NCI-H128 (cell line): ENCODE measurements at regions not wholly inside any gene's neighbourhood (a gene's known extent, or its start where the extent isn't known, plus 50 kb on each side); places are given as distances from the start of the nearest gene placed in this dataset.

ENCODE experiments used
- DNase-seq: peaks from one replicate; lab custom pipeline; 2025; ENCODE audit not compliant: unreplicated experiment; lab: John Stamatoyannopoulos, UW

DNA sequence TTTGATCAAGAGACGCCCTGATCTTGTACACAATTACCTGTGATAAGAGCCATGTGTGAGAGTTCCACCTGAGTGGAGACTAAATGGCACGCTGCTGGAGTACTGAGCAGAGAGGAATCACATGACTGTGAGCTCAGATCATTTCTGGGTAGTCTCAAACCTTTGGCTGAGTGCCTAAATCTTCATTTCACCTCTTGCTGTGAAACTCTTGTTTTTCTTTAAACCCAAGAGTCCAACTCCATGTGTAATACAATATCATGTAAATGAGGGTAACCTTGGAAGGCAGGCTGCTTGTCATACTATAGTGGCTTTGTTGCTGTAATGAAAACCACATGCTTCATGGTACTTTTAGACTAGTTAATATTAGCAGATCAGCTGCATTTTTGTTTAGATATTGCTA, 156.9 kb downstream of the CAND1 start:
- DNase-seq = peak; percentile 99

GRCh38 chr12:67427336-67427735, 158.2 kb downstream of the CAND1 start:
- no peak for DNase-seq

DNA sequence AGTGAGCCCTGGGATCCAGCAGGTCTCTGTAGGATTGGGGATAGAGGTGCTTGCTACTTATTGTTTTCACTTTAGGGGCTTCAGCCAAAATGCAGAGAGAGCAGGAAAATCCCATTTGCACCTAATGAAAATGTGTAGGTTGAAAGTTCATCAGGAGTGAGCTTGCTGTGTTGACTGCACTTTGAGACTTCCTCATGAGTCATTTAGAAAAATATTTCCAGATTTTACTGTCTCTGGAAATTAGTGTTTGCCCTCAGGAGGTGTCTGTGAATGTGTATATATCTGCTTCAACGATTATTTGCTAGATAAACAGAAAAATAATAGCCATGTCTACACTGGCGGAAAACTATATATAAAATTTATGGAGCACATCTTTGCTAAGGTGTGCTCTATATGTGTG, 159.3 kb downstream of the CAND1 start:
- no peak for DNase-seq

- DNase-seq = no peak
Observed at GRCh38 chr12:67430708-67431335, 161.7 kb downstream of the CAND1 start.

GRCh38 chr12:67431411-67432020, 162.4 kb downstream of the CAND1 start:
- DNase-seq = no peak

GRCh38 chr12:67433385-67434175, 164.4 kb downstream of the CAND1 start:
- DNase-seq = no peak

DNA sequence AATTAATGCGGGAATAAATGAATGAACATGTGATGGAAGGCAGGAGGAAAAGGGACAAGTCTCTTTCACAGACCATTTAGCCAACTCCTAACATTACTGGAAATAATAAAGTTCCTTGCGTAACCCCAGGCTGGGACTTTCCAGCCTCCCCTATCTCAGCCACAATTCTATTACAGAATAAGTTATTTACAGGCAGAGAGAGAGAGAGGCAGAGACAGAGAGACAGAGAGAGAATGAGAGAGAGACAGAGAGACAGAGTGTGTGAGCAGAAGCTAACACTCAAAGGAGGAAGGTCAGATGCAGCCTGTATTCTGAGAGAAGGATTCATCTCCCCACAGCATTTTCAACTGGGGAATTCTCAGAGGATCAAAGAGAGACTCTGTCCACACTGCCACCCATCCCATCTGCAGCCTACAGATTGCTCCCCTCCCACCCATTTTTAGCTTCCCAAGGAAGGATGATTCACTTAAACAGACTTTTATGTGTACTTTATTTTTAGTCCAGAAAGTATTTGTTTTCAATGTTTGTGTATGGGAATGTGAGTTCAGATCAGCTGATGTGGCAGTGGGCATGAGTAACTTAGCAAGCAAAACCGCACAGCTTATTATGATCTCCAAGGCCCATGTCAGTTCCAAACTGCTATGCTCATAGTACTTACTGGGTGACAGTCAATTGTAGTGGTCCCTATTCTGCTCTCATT, 165.7 kb downstream of the CAND1 start:
- DNase-seq = no peak

- no peak for DNase-seq
Observed at GRCh38 chr12:67436230-67436629, 167.1 kb downstream of the CAND1 start.

GRCh38 chr12:67437011-67437410, 167.9 kb downstream of the CAND1 start:
- no peak for DNase-seq

DNA sequence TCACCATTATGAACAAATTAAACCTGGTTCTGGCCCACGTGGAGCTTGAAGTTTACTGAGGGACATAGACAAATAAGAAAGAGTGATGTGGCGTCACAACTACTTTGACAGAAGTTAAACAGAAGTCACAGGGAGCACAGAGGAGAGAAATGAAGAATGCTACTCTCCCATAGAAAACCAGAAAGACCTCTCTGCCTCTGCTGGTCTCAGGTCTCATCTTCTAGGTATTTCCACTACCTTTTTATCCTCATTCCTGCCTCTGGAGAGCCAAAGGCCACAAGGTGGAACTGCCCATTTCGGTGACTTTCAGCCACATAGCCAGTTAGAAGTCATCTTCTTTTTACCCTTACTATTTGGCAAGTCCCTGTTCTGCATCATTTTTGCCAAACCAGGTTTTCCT, 170.5 kb downstream of the CAND1 start:
- no peak for DNase-seq

DNA sequence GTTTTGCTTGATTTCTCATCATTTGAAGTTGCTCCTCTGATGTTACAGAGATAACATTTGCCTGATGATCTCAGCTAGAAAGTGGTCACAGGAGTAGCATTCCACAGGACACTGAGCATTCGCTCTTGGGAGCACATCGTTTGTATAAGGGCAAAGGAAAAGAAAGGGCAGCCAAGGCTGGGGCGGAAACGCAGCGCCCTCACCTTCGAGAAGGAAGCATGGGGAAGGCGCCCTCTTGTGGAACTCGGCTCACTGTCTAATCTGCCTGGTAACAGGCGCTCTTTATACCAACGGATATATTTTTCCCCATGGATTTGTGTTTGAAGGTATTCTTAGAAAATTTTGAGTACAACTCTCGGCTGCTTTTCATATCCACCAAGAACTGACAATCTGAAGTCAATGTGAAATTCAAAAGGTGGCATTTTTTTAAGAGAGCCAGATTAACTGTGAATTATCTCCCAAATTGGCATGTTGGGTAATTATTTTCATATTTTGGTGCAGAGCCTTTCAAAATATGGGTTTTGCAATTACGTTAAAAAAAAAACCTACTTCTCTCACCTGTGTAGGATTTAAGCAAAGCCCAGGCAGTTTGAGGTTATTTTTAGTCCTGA, 172.7 kb downstream of the CAND1 start:
- peak; percentile 39 for DNase-seq

GRCh38 chr12:67442347-67442841, 173.2 kb downstream of the CAND1 start:
- no peak for DNase-seq

DNA sequence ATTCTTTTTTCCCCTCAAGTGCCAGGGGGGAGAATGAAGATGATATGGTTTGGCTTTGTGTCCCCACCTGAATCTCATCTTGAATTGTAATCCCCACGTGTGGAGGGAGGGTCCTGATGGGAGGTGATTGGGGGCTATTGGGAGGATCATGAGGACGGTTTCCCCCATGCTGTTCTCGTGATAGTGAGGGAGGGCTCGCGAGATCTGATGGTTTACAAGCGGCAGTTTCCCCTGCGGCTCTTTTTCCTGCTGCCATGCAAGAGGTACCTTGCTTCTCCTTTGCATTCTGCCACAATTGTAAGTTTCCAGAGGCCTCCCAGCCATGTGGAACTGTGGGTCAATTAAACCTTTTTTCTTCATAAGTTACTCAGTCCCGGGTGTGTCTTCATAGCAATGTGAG, 173.7 kb downstream of the CAND1 start:
- no peak for DNase-seq

GRCh38 chr12:67444542-67444941, 175.4 kb downstream of the CAND1 start:
- DNase-seq = no peak

DNA sequence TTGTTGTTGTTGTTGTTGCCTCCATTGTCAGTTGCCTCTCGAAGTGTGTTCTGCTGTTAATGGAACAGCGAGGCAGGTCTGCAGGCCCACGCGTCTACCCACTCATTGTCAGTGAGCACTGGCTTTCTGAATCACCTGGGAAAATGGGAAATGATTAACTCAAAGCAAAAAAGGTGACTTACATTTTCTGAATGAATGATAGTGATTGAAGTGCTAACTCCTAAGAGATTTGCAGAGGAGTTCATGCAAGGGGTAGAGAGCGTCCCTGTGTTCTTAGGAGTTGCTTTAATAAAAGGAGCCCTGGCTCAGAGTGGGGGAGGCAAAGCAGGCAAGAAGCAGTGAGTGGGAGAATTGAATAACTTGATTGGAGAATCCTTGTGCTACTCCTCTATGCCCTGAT, 177.6 kb downstream of the CAND1 start:
- DNase-seq = no peak

DNA sequence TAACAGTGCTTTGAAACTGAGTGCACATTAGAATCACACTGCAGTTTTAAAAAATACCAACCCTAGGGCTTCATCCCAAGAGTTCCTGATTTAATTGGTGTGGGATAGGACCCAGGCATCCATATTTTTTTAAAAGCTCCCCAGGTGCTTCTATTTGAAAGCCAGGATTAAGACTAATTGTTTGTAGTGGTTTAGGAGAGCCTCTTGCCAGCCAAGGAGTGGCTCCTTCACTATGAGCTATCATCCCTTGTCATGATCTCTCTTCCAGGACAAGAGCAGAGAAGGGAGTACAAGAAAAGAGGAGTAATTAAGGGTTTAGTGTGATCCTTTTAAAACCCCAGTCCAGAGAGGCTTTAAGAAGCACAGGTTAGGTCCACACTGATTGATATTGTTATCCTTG, 178.0 kb downstream of the CAND1 start:
- no peak for DNase-seq

DNA sequence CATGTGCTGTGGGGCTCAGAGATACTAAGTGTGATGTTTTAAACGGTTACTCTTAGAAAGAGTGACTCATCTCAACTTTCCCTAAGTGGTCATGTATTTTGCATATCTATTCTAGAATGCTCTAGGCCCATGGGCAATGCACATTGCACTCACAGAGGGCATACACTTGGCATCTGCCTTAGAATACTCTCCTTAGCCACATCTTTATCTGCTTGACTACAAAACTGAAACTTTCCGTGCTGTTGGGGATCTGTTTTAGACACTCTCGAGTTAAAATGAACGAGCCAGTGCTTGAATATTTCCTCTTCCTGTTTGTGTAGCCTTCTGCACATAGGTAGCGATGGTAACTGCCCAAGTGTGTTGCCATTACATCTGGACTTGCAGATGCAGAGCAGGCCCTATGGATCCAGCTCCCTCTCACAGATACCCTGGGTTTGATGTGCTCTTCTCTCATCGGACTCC, 180.5 kb downstream of the CAND1 start:
- DNase-seq = no peak

- no peak for DNase-seq
Observed at GRCh38 chr12:67450441-67450840, 181.3 kb downstream of the CAND1 start.

DNA sequence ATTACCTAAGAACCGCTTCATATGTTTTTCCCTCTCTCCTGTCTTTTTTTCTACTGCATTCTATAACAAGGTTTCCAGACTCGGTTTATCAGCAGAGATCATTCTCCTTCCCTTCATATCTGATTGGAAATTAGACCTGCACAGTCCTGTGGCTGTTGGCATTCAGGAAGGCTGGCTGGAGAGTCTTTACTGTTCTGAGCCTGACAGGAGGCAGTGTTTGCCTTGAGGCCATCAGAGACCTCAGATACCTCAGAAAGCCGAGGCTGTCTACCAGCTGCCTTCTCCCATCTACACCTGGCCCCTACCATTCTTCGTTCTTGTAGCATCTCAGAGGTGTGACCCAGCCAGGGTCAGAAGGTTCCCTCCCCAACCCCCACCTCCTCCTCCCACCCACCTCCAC, 182.0 kb downstream of the CAND1 start:
- DNase-seq = no peak

- no peak for DNase-seq
Observed at GRCh38 chr12:67452119-67452805, 183.1 kb downstream of the CAND1 start.
